Psoas muscle (tissue), 7 donors: ENCODE measurements at regions not wholly inside any gene's neighbourhood (a gene's known extent, or its start where the extent isn't known, plus 50 kb on each side); places are given as distances from the start of the nearest gene placed in this dataset.

Experiments used
- ATAC-seq, 4 donors: fragments of 200-7000 bp; cut with Tn5 transposase; one replicate each; pipeline ENCODE4 v1.9.1; 2020; ENCODE audit warnings: moderate library complexity in 3 of 4, mild to moderate bottlenecking in 2 of 4
- DNase-seq, 2 donors: peaks; one replicate each; pipeline ENCODE4 v3.0.0-alpha.2; 2020
- H3K27ac ChIP-seq: fragments of 200-600 bp; one replicate; pipeline ENCODE4 v1.8.0; 2022
- H3K27me3 ChIP-seq, 3 donors: fragments of 200-600 bp in 1 of 3; one replicate each; pipeline versions ENCODE4 v1.6.1 to v1.8.0; 2013 to 2022; ENCODE audit warnings: low read length in 2 of 3, mild to moderate bottlenecking in 2 of 3, moderate library complexity in 1 of 3; ENCODE audit not compliant: insufficient read depth in 3 of 3
- H3K36me3 ChIP-seq, 2 donors: fragments of 200-600 bp in 1 of 2; one replicate each; pipeline versions ENCODE4 v1.6.1 to v1.8.0; 2013 to 2022; ENCODE audit warnings: low read depth in 1 of 2, mild to moderate bottlenecking in 1 of 2, moderate library complexity in 1 of 2; ENCODE audit not compliant: insufficient read depth in 1 of 2
- H3K4me1 ChIP-seq: fragments of 200-600 bp; one replicate; pipeline ENCODE4 v1.8.0; 2022
- H3K4me3 ChIP-seq: fragments of 200-600 bp; one replicate; pipeline ENCODE4 v1.8.0; 2022; ENCODE audit warnings: mild to moderate bottlenecking
- H3K9me3 ChIP-seq: fragments of 200-600 bp; one replicate; pipeline ENCODE4 v1.8.0; 2022
- CTCF ChIP-seq: fragments of 200-600 bp; IDR thresholded peaks from one replicate; pipeline ENCODE4 v1.8.0; 2022; ENCODE audit warnings: antibody characterized with exemption
- WGBS, 3 donors: extraction: QIAGEN DNeasy Blood & Tissue Kit; methylation state at CpG; one replicate each; pipeline versions ENCODE4 v1.1.6 to v1.1.7; 2013; 5-methylcytosine and 5-hydroxymethylcytosine counted together
- intact Hi-C, 2 donors: fragments of 100-400 bp; cut with DNase I; formaldehyde crosslinking; loops; one replicate each; pipeline versions ENCODE4 v1.11.0 to v1.14.2; 2022
- donor health status: healthy with polysubstance abuse.
- donor health status: DM: no; HTN: no; CAD: no; lungs with moderate emphysema.
- donor health status: Bipolar disorder and iron deficiency.
- donor health status: healthy.
- donor health status: DM: yes; HTN: yes; CAD: no.
- donor health status: DM: no; HTN: no; CAD: no.
- donor health status: DM: yes; HTN: yes; CAD: no.

- Histone ChIP-seq H3K4me3 (no peak overlapping the region), H3K9me3 (no peaks in the 10 kb centered on the region), H3K27ac (no peak overlapping the region), H3K36me3 (no peaks in the 10 kb centered on the region), H3K27me3 (no peaks in the 10 kb centered on the region), H3K4me1 (no peaks in the 10 kb centered on the region)
- no peak for TF ChIP-seq CTCF
- 86 to 94% (median 92%) methylated on average over 4 of the region's 4 CpGs for WGBS, 3 donors
- DNase-seq (no peak), ATAC-seq (no peak)
- intact Hi-C loops = no loop called here
Observed at GRCh38 chr13:105052711-105053110, 1482.8 kb downstream of the EFNB2 start.

GRCh38 chr13:105050686-105051085 is 1484.8 kb downstream of the EFNB2 start:
- intact Hi-C loops = no loop called here
- Histone ChIP-seq H3K9me3 (no peaks in the 10 kb centered on the region), H3K27me3 (no peaks in the 10 kb centered on the region), H3K4me1 (no peaks in the 10 kb centered on the region), H3K27ac (no peak overlapping the region), H3K4me3 (no peak overlapping the region), H3K36me3 (no peaks in the 10 kb centered on the region)
- WGBS, 3 donors = 39 to 51% (median 42%) methylated on average over 4 of the region's 4 CpGs
- DNase-seq (no peak), ATAC-seq (no peak)
- TF ChIP-seq CTCF = no peak

- H3K4me3 ChIP-seq = no peak overlapping the region
- no peaks in the 10 kb centered on the region for H3K4me1 ChIP-seq
- H3K27me3 ChIP-seq = no peaks in the 10 kb centered on the region
- no peak for TF ChIP-seq CTCF
- DNase-seq = no peak
- 11 to 22% (median 18%) methylated on average over 1 of the region's 1 CpG for WGBS, 3 donors
- H3K27ac ChIP-seq = no peak overlapping the region
- no peak for ATAC-seq
- no peaks in the 10 kb centered on the region for H3K36me3 ChIP-seq
- intact Hi-C loops = no loop called here
- H3K9me3 ChIP-seq = no peaks in the 10 kb centered on the region
Observed at GRCh38 chr13:105048677-105049076, 1486.8 kb downstream of the EFNB2 start.

- DNase-seq = no peak
- TF ChIP-seq CTCF = no peak
- Histone ChIP-seq H3K9me3 (no peaks in the 10 kb centered on the region), H3K4me3 (no peak overlapping the region), H3K27ac (no peak overlapping the region), H3K4me1 (no peaks in the 10 kb centered on the region), H3K36me3 (no peaks in the 10 kb centered on the region), H3K27me3 (no peaks in the 10 kb centered on the region)
- no peak for ATAC-seq
- intact Hi-C loops = no loop called here
- WGBS, 3 donors = 63 to 70% (median 68%) methylated on average over 3 of the region's 3 CpGs
Observed at GRCh38 chr13:105047676-105048295, 1487.7 kb downstream of the EFNB2 start.

GRCh38 chr13:105037110-105037509 is 1498.4 kb downstream of the EFNB2 start:
- no peaks in the 10 kb centered on the region for H3K9me3 ChIP-seq
- TF ChIP-seq CTCF = no peak
- H3K4me3 ChIP-seq = no peak overlapping the region
- H3K27ac ChIP-seq = no peak overlapping the region
- no peak for ATAC-seq
- WGBS, 3 donors = 89 to 95% (median 90%) methylated on average over 2 of the region's 2 CpGs
- H3K36me3 ChIP-seq = no peaks in the 10 kb centered on the region
- H3K27me3 ChIP-seq = no peaks in the 10 kb centered on the region
- no peak for DNase-seq
- H3K4me1 ChIP-seq = no peaks in the 10 kb centered on the region
- intact Hi-C loops = no loop called here
